ENCODE measurements at regions not wholly inside any gene's neighbourhood (a gene's known extent, or its start where the extent isn't known, plus 50 kb on each side); places are given as distances from the start of the nearest gene placed in this dataset.

DNA sequence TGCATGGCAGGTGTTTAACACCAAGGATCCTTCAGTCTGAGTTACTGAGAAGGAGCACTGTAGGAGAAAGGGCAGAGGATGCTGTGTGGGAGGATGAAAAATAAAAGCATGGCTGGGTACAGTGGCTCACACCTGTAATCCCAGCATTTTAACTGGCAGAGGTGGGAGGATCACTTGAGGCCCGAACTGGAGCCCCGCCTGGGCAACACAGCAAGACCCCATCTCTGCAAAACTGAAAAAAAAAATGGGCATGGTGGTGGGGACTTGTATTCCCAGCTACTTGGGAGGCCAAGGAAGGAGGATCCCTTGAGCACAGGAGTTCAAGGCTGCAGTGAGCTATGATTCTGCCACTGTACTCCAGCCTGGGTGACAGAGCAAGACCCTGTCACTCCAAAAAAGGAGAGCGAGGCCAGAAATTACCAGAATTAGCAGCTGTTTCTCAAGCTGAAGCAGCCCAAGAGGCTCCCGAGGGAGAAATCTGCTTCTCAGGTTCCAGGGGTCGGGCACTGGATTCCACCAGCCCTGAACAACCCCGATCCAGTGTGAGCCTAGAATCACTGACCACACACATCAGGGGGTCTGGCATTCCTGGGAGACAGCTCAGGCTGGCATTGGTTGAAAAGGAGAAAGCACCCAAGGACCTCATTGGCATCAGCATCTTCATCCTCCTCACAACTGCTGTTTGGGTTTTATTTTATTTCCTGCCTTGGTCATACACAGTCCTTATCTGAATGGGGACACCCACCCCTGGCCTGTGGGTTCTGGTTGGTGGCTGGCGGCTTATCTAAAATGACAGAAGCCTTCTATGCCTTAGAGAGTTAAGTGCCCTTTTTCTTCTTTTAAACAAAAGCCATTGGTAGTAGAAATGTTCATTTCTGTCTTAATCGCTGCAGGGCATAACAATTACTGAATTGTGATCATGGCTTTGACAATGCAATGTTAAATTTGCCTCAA lies 66.3 kb upstream of the TRIM2 start:
- H3K4me1 ChIP-seq: peaks cover under 1 to 2% (median 2%) of the 10 kb centered on the region in 4 donors
- TF ChIP-seq POLR2AphosphoS5 (IDR thresholded peaks at IDR 0.05): no peak
- no peak for TF ChIP-seq EP300 (IDR thresholded peaks at IDR 0.05)
- TF ChIP-seq CTCF (IDR thresholded peaks at IDR 0.05): no peak
- no peak for TF ChIP-seq POLR2A (IDR thresholded peaks at IDR 0.05)
- H3K36me3 ChIP-seq: no peaks in the 10 kb centered on the region
- DNase-seq (no peak), ATAC-seq (ENCODE audit: low FRiP score in 2 of 2) (no peak)
- no peaks in the 10 kb centered on the region for H3K27me3 ChIP-seq
- 78 to 91% methylated on average over 8 of the region's 8 CpGs for WGBS, 2 donors
- H3K27ac ChIP-seq: no peak overlapping the region
- H3K9me3 ChIP-seq: no peaks in the 10 kb centered on the region
- H3K4me3 ChIP-seq: no peak overlapping the region

GRCh38 chr4:153138736-153139135 lies 65.5 kb upstream of the TRIM2 start:
- Histone ChIP-seq H3K4me3 (no peak overlapping the region), H3K36me3 (no peaks in the 10 kb centered on the region), H3K4me1 (peaks cover 3 to 10% (median 8%) of the 10 kb centered on the region in 4 donors), H3K27me3 (no peaks in the 10 kb centered on the region), H3K27ac (no peak overlapping the region), H3K9me3 (no peaks in the 10 kb centered on the region)
- ATAC-seq (ENCODE audit: low FRiP score in 2 of 2) (peak in 1 of 2 donors; percentile 20), DNase-seq (peak in 1 of 2 donors; percentile 41)
- 61 to 72% methylated on average over 5 of the region's 5 CpGs for WGBS, 2 donors
- TF ChIP-seq EP300 (IDR thresholded peaks at IDR 0.05) (no peak), POLR2AphosphoS5 (IDR thresholded peaks at IDR 0.05) (no peak), CTCF (IDR thresholded peaks at IDR 0.05) (no peak), POLR2A (IDR thresholded peaks at IDR 0.05) (no peak)

- H3K4me3 ChIP-seq: no peak overlapping the region
- no peak overlapping the region for H3K27ac ChIP-seq
- no peak for DNase-seq
- H3K36me3 ChIP-seq: no peaks in the 10 kb centered on the region
- TF ChIP-seq POLR2AphosphoS5 (IDR thresholded peaks at IDR 0.05): no peak
- TF ChIP-seq EP300 (IDR thresholded peaks at IDR 0.05): no peak
- no peak for TF ChIP-seq POLR2A (IDR thresholded peaks at IDR 0.05)
- TF ChIP-seq CTCF (IDR thresholded peaks at IDR 0.05): no peak
- no peaks in the 10 kb centered on the region for H3K9me3 ChIP-seq
- ATAC-seq (ENCODE audit: low FRiP score in 2 of 2): no peak
- H3K27me3 ChIP-seq: no peaks in the 10 kb centered on the region
- H3K4me1 ChIP-seq: peaks cover 3 to 13% (median 10%) of the 10 kb centered on the region in 4 donors
- WGBS, 2 donors: 88 to 92% methylated on average over 5 of the region's 5 CpGs
These were observed 63.9 kb upstream of the TRIM2 start for GRCh38 chr4:153140294-153140693.

- no peak for ATAC-seq (ENCODE audit: low FRiP score in 2 of 2)
- whole genome bisulfite sequencing, 2 donors: 57 to 86% methylated on average over 1 of the region's 1 CpG
These were observed 63.0 kb upstream of the TRIM2 start for GRCh38 chr4:153141238-153141637.

More at GRCh38 chr4:153141238-153141637, 63.0 kb upstream of the TRIM2 start:
- no peak overlapping the region for H3K4me3 ChIP-seq
- H3K27me3 ChIP-seq: no peaks in the 10 kb centered on the region
- TF ChIP-seq EP300 (IDR thresholded peaks at IDR 0.05) (no peak), CTCF (IDR thresholded peaks at IDR 0.05) (no peak), POLR2A (IDR thresholded peaks at IDR 0.05) (no peak), POLR2AphosphoS5 (IDR thresholded peaks at IDR 0.05) (no peak)
- H3K9me3 ChIP-seq: no peaks in the 10 kb centered on the region
- H3K4me1 ChIP-seq: peaks cover 3 to 13% (median 10%) of the 10 kb centered on the region in 4 donors
- DNase-seq: no peak
- H3K36me3 ChIP-seq: no peaks in the 10 kb centered on the region
- no peak overlapping the region for H3K27ac ChIP-seq

Measured in upper lobe of left lung (tissue), 6 donors.